GM20000 (cell line): ENCODE measurements at regions not wholly inside any gene's neighbourhood (a gene's known extent, or its start where the extent isn't known, plus 50 kb on each side); places are given as distances from the start of the nearest gene placed in this dataset.
"Not testable (repeated sequence)": the region's sequence is repeated elsewhere in the genome, so short reads cannot be mapped to it uniquely, and the experiment has no call there.

ENCODE experiments used
- DNase-seq: peaks from one replicate; pipeline ENCODE4 v3.0.0; 2012; ENCODE audit warnings: low spot score
- TF ChIP-seq, protein P1 (sequence below): IDR thresholded peaks from 2 replicates; pipeline ENCODE4 v1.5.1; 2012; ENCODE audit warnings: mild to moderate bottlenecking, control low read depth; ENCODE audit errors: extremely low read depth, missing control alignments

- TF ChIP-seq, protein P1, sequence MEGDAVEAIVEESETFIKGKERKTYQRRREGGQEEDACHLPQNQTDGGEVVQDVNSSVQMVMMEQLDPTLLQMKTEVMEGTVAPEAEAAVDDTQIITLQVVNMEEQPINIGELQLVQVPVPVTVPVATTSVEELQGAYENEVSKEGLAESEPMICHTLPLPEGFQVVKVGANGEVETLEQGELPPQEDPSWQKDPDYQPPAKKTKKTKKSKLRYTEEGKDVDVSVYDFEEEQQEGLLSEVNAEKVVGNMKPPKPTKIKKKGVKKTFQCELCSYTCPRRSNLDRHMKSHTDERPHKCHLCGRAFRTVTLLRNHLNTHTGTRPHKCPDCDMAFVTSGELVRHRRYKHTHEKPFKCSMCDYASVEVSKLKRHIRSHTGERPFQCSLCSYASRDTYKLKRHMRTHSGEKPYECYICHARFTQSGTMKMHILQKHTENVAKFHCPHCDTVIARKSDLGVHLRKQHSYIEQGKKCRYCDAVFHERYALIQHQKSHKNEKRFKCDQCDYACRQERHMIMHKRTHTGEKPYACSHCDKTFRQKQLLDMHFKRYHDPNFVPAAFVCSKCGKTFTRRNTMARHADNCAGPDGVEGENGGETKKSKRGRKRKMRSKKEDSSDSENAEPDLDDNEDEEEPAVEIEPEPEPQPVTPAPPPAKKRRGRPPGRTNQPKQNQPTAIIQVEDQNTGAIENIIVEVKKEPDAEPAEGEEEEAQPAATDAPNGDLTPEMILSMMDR = no peak
- DNase-seq = no peak
Observed at GRCh38 chr6:114888241-114888640, 545.4 kb upstream of the HS3ST5 start.

DNA sequence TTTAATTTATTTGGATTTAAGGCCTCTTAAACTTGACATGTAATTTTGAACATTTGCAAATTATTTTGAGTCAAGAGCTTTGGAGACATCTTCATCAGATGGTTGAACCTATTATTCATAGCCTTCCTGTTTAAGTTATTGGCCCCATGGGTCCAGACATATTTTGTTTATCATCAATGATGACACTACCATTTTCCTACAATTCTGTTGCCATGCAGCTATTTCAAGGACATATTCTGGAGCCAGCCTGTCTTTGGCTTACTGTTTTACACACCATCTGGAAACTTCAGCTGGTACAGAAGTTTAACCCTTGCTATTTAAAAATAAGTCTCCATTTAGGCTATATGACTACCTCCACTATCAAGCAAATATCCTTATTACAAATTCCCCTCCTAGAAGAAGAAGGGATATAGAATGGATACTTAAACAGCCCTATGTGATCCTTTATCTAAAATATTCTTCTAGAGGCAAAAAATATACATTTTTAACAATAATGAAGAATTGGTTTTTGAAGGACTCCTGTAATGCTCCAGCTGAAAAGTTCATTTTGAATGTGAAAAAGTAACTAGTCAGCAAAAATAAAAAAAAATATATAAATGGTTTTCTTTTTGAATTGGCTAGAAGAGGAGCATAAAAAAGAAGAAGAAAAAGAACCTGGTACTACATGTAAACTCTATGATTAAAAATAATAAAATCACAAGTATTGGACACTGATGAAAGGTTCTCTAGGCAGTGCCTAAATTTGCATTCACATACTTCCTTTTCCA is 544.0 kb upstream of the HS3ST5 start:
- TF ChIP-seq, protein P1 = no peak
- no peak for DNase-seq

- TF ChIP-seq, protein P1 = no peak
- no peak for DNase-seq
Observed at GRCh38 chr6:114879693-114880092, 536.9 kb upstream of the HS3ST5 start.

DNA sequence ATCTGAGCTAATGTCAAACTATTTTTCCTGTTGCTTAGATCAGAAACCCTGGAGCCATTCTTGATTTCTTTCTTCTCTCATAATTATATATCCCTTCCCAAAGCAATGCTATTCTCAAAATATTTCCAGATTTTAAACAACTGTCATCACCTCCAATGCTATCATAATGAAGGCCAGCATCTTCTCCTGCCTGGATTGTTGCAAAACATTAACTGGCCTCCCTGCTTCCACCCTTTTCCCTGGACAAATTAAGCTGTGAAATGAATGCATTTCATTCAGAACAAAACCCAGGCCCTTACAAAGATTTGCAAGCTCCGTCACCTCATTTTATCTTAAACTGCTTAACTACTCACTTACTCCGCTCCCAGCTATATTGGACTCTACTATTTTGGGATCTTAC is 535.3 kb upstream of the HS3ST5 start:
- no peak for DNase-seq
- TF ChIP-seq, protein P1 = no peak

DNA sequence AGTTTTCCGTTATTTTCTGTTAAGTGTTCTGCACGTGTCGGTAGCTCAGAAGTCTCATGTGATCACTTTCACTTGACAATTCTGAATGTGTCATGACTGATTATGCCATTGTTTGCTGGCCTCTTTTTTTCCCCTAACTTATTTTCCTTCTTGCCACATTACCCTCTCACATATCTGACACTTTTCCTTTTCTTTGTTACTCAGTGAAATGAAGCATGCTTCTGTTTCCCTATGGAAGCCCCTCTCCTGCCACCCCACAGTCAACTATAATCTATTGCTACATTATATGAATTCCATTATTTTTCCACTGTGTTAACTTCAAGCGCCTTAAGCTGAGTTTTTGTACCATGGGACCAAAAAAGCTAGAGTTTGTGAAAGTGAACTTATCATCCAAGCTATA is 531.6 kb upstream of the HS3ST5 start:
- no peak for DNase-seq
- TF ChIP-seq, protein P1 = no peak

GRCh38 chr6:114865506-114865905 is 522.7 kb upstream of the HS3ST5 start:
- not testable (repeated sequence) for DNase-seq

- TF ChIP-seq, protein P1 = no peak
- DNase-seq = no peak
Observed at GRCh38 chr6:114863610-114864009, 520.8 kb upstream of the HS3ST5 start.

DNA sequence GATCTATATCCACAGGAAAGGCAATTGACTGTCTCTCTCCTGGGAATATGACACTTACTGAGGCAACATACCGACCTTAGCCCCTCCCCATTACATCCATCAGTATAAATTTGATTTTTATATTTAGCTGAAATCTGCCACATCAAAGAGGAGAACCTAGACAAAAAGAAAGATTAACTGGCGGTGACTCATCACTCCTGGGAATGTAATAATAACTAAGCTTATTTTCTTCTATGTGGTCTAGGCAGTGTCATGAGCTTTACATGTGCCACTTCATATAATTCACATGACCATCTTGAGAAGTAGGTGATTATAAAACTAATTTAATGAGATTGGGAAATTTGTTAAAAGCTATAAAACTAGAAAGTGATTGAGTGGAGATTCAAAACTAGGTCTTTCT is 520.0 kb upstream of the HS3ST5 start:
- TF ChIP-seq, protein P1 = no peak
- DNase-seq = no peak
